ENCODE measurements at regions not wholly inside any gene's neighbourhood (a gene's known extent, or its start where the extent isn't known, plus 50 kb on each side); places are given as distances from the start of the nearest gene placed in this dataset.

GRCh38 chr3:59131016-59131766 is 81.4 kb upstream of the CFAP20DC start:
- TF ChIP-seq CTCF (IDR thresholded peaks at IDR 0.05) (no peak), POLR2AphosphoS5 (IDR thresholded peaks at IDR 0.05) (no peak), POLR2A (IDR thresholded peaks at IDR 0.05) (no peak)
